ENCODE measurements at regions not wholly inside any gene's neighbourhood (a gene's known extent, or its start where the extent isn't known, plus 50 kb on each side); places are given as distances from the start of the nearest gene placed in this dataset.

- TF ChIP-seq EZH2 (IDR thresholded peaks at IDR 0.05; ENCODE audit: insufficient read depth, poor library complexity, severe bottlenecking) = no peak
- no peak for TF ChIP-seq EZH2phosphoT487 (IDR thresholded peaks at IDR 0.05; ENCODE audit: insufficient read depth, low read depth)
These were observed 690.3 kb downstream of the AACS start for GRCh38 chr12:125755512-125755911.

All from GM23248 (cell line).